GM12872 (cell line): ENCODE measurements at regions not wholly inside any gene's neighbourhood (a gene's known extent, or its start where the extent isn't known, plus 50 kb on each side); places are given as distances from the start of the nearest gene placed in this dataset.

ENCODE experiments used
- TF ChIP-seq, protein P1 (sequence below): IDR thresholded peaks from 3 replicates; pipeline ENCODE4 v1.5.1; 2011; ENCODE audit warnings: low read depth, mild to moderate bottlenecking, low read length, moderate library complexity; ENCODE audit not compliant: insufficient read depth

DNA sequence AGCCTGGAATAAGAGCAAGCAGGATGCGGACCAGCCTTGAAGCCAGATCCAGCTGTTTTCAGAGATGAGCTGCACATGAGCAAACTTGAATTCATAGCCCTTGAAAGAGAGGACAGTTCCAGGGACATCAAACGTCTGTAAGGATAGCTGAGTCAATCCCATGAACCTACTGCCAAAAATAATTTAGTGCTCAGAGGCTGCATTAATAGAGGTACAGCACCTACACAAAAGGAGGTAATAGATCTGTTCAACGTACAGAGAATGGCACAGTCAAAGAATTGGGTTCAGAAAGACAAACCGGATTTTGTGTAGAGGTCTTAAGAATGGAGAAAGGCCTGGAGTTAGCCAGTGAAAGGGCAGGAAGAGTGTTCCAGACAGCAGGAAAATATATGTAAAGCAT lies 110.8 kb upstream of the ZC3H12A start:
- TF ChIP-seq, protein P1, sequence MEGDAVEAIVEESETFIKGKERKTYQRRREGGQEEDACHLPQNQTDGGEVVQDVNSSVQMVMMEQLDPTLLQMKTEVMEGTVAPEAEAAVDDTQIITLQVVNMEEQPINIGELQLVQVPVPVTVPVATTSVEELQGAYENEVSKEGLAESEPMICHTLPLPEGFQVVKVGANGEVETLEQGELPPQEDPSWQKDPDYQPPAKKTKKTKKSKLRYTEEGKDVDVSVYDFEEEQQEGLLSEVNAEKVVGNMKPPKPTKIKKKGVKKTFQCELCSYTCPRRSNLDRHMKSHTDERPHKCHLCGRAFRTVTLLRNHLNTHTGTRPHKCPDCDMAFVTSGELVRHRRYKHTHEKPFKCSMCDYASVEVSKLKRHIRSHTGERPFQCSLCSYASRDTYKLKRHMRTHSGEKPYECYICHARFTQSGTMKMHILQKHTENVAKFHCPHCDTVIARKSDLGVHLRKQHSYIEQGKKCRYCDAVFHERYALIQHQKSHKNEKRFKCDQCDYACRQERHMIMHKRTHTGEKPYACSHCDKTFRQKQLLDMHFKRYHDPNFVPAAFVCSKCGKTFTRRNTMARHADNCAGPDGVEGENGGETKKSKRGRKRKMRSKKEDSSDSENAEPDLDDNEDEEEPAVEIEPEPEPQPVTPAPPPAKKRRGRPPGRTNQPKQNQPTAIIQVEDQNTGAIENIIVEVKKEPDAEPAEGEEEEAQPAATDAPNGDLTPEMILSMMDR, result no peak

DNA sequence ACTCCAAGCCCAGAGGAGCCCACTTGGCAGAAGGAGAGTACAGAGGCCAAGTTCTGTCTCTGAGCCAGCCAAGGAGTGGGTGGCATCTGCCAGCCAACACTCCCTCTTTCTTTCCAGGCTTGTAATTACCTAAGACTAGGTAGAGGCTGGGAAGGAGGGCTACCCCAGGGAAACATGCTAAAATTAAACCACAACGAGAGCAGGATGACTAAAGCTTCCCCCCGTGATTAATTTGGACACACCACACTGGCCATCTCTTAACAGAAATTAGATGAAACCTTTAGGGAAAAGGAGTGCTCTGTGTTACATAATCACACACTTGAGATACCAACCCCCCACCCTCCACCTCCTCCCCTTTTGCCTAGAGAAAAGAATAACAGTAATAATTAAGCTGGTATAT lies 102.1 kb upstream of the ZC3H12A start:
- TF ChIP-seq, protein P1, result no peak

DNA sequence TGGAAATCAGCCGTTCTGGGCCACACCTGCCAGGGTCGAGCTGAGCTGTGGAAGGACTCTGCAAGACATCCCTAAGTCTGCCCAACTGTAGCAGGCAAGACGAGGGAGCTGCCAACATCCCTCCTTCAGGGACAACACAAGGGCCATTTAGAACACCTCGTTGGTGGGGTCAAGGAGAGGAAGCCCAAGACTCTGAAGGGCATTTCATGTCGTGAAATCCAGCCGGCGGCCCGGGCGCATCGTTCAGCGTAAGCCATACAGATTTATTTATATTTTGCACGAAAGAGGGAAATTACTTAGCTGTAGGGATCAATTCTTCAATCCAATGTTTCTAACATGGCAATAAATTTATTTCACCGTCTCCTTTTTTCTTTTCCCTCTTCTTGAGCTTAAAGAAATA lies 101.7 kb upstream of the ZC3H12A start:
- TF ChIP-seq, protein P1, result no peak

GRCh38 chr1:37373413-37373812 lies 101.0 kb upstream of the ZC3H12A start:
- TF ChIP-seq, protein P1, result no peak

DNA sequence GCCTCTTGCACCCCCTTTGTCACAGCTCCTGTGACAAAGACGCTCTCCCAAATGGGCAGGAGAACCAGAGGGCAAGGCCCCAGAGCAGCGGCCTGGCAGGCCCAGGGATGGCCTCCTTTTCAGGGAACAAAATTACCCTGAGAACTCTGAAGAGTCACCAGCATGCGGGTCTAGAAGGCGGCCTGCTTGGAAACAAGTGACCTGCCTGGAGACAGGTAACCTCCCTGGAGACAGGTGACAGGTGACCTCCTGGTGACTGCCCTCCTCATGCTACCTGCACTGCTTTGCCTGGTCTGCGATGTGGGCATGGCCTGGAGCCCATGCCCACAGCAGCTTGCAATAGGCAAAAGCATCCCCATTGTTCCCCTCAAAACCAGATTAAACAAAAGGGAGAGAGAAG lies 86.5 kb upstream of the ZC3H12A start:
- TF ChIP-seq, protein P1, result no peak

- TF ChIP-seq, protein P1, result no peak
These were observed 85.1 kb upstream of the ZC3H12A start for GRCh38 chr1:37389327-37389726.

- TF ChIP-seq, protein P1, result no peak
These were observed 83.0 kb upstream of the ZC3H12A start for GRCh38 chr1:37391211-37392011.

- TF ChIP-seq, protein P1, result no peak
These were observed 82.3 kb upstream of the ZC3H12A start for GRCh38 chr1:37392051-37392450.
